ENCODE measurements at regions not wholly inside any gene's neighbourhood (a gene's known extent, or its start where the extent isn't known, plus 50 kb on each side); places are given as distances from the start of the nearest gene placed in this dataset.
A peak's percentile ranks its signal among the peaks of the same experiment; 100 is the strongest.

- no peaks in the 10 kb centered on the region for H3K36me3 ChIP-seq (ENCODE audit: control insufficient read depth in 1 of 2, insufficient read depth in 2 of 2, low read length in 2 of 2)
- H3K4me1 ChIP-seq (ENCODE audit: control insufficient read depth in 1 of 2, insufficient read depth in 2 of 2, low read length in 2 of 2), result no peaks in the 10 kb centered on the region
- no peak overlapping the region for H3K18ac ChIP-seq (ENCODE audit: low read length)
- no peak overlapping the region for H3K23ac ChIP-seq (ENCODE audit: low read length)
- no peaks in the 10 kb centered on the region for H3K27me3 ChIP-seq (ENCODE audit: insufficient read depth, low read length)
- no peak overlapping the region for H4K12ac ChIP-seq (ENCODE audit: low read depth, low read length)
- H3K4me2 ChIP-seq (ENCODE audit: low read length), result no peak overlapping the region
- H3K9me3 ChIP-seq (ENCODE audit: insufficient read depth, low read depth, low read length), result peaks cover 3% of the 10 kb centered on the region
- WGBS (ENCODE audit: extremely low coverage, insufficient coverage, insufficient read length), result no CpG with 5 or more reads among the region's 7 CpGs
- no peak overlapping the region for H4K8ac ChIP-seq (ENCODE audit: low read depth, low read length)
- no peaks in the 10 kb centered on the region for H3K79me1 ChIP-seq (ENCODE audit: low read length)
- H3K14ac ChIP-seq (ENCODE audit: low read length), result no peak overlapping the region
- no peak overlapping the region for H3K4me3 ChIP-seq (ENCODE audit: low read depth, low read length)
- H3K79me2 ChIP-seq (ENCODE audit: control insufficient read depth, insufficient read depth, low read length, poor library complexity), result no peaks in the 10 kb centered on the region
- H3K4ac ChIP-seq (ENCODE audit: low read depth, low read length), result no peak overlapping the region
- no peak overlapping the region for H2AK5ac ChIP-seq (ENCODE audit: low read length)
- H3K9ac ChIP-seq (ENCODE audit: low read length), result no peak overlapping the region
- no peak overlapping the region for H3K27ac ChIP-seq (ENCODE audit: low read depth, low read length)
- no peak overlapping the region for H2BK120ac ChIP-seq (ENCODE audit: insufficient read depth, low read length, poor library complexity)
- H2BK5ac ChIP-seq (ENCODE audit: low read depth, low read length, poor library complexity), result no peak overlapping the region
- H2BK12ac ChIP-seq (ENCODE audit: low read length), result no peak overlapping the region
- no peak overlapping the region for H2AFZ ChIP-seq (ENCODE audit: insufficient read depth, low read length, poor library complexity)
- no peak for DNase-seq
- H4K91ac ChIP-seq (ENCODE audit: low read depth, low read length), result no peak overlapping the region
Observed at GRCh38 chr9:27784847-27785713, 211.8 kb upstream of the C9orf72 start.

GRCh38 chr9:27785714-27786100 lies 212.4 kb upstream of the C9orf72 start:
- no peaks in the 10 kb centered on the region for H3K79me1 ChIP-seq (ENCODE audit: low read length)
- H3K4me2 ChIP-seq (ENCODE audit: low read length), result no peak overlapping the region
- H2AK5ac ChIP-seq (ENCODE audit: low read length), result no peak overlapping the region
- no peak overlapping the region for H2BK12ac ChIP-seq (ENCODE audit: low read length)
- H3K14ac ChIP-seq (ENCODE audit: low read length), result no peak overlapping the region
- no peaks in the 10 kb centered on the region for H3K36me3 ChIP-seq (ENCODE audit: control insufficient read depth in 1 of 2, insufficient read depth in 2 of 2, low read length in 2 of 2)
- H3K9me3 ChIP-seq (ENCODE audit: insufficient read depth, low read depth, low read length), result peaks cover 3% of the 10 kb centered on the region
- no peaks in the 10 kb centered on the region for H3K27me3 ChIP-seq (ENCODE audit: insufficient read depth, low read length)
- H3K27ac ChIP-seq (ENCODE audit: low read depth, low read length), result no peak overlapping the region
- H4K12ac ChIP-seq (ENCODE audit: low read depth, low read length), result no peak overlapping the region
- no peaks in the 10 kb centered on the region for H3K4me1 ChIP-seq (ENCODE audit: control insufficient read depth in 1 of 2, insufficient read depth in 2 of 2, low read length in 2 of 2)
- no peak overlapping the region for H2AFZ ChIP-seq (ENCODE audit: insufficient read depth, low read length, poor library complexity)
- H3K4me3 ChIP-seq (ENCODE audit: low read depth, low read length), result no peak overlapping the region
- no peak overlapping the region for H4K8ac ChIP-seq (ENCODE audit: low read depth, low read length)
- H4K91ac ChIP-seq (ENCODE audit: low read depth, low read length), result no peak overlapping the region
- no peak overlapping the region for H3K23ac ChIP-seq (ENCODE audit: low read length)
- no peak overlapping the region for H3K4ac ChIP-seq (ENCODE audit: low read depth, low read length)
- no peak overlapping the region for H3K9ac ChIP-seq (ENCODE audit: low read length)
- no peak overlapping the region for H3K18ac ChIP-seq (ENCODE audit: low read length)
- no peaks in the 10 kb centered on the region for H3K79me2 ChIP-seq (ENCODE audit: control insufficient read depth, insufficient read depth, low read length, poor library complexity)
- DNase-seq, result peak in 1 of 2 donors; percentile 5
- no peak overlapping the region for H2BK120ac ChIP-seq (ENCODE audit: insufficient read depth, low read length, poor library complexity)
- H2BK5ac ChIP-seq (ENCODE audit: low read depth, low read length, poor library complexity), result no peak overlapping the region

GRCh38 chr9:27787891-27788290 lies 214.6 kb upstream of the C9orf72 start:
- H3K9ac ChIP-seq (ENCODE audit: low read length), result no peak overlapping the region
- WGBS (ENCODE audit: extremely low coverage, insufficient coverage, insufficient read length), result no CpG with 5 or more reads among the region's 2 CpGs
- DNase-seq, result peak in 1 of 2 donors; percentile 16
- no peak overlapping the region for H3K27ac ChIP-seq (ENCODE audit: low read depth, low read length)
- H3K36me3 ChIP-seq (ENCODE audit: control insufficient read depth in 1 of 2, insufficient read depth in 2 of 2, low read length in 2 of 2), result no peaks in the 10 kb centered on the region
- H4K12ac ChIP-seq (ENCODE audit: low read depth, low read length), result no peak overlapping the region
- no peak overlapping the region for H2AFZ ChIP-seq (ENCODE audit: insufficient read depth, low read length, poor library complexity)
- no peak overlapping the region for H3K23ac ChIP-seq (ENCODE audit: low read length)
- no peak overlapping the region for H2BK12ac ChIP-seq (ENCODE audit: low read length)
- no peak overlapping the region for H3K4me2 ChIP-seq (ENCODE audit: low read length)
- H4K91ac ChIP-seq (ENCODE audit: low read depth, low read length), result no peak overlapping the region
- no peaks in the 10 kb centered on the region for H3K79me1 ChIP-seq (ENCODE audit: low read length)
- H3K4me1 ChIP-seq (ENCODE audit: control insufficient read depth in 1 of 2, insufficient read depth in 2 of 2, low read length in 2 of 2), result no peaks in the 10 kb centered on the region
- no peak overlapping the region for H2BK5ac ChIP-seq (ENCODE audit: low read depth, low read length, poor library complexity)
- no peak overlapping the region for H2BK120ac ChIP-seq (ENCODE audit: insufficient read depth, low read length, poor library complexity)
- H3K14ac ChIP-seq (ENCODE audit: low read length), result no peak overlapping the region
- H2AK5ac ChIP-seq (ENCODE audit: low read length), result no peak overlapping the region
- H3K18ac ChIP-seq (ENCODE audit: low read length), result no peak overlapping the region
- H3K27me3 ChIP-seq (ENCODE audit: insufficient read depth, low read length), result no peaks in the 10 kb centered on the region
- no peak overlapping the region for H4K8ac ChIP-seq (ENCODE audit: low read depth, low read length)
- H3K9me3 ChIP-seq (ENCODE audit: insufficient read depth, low read depth, low read length), result peaks cover 3% of the 10 kb centered on the region
- H3K4me3 ChIP-seq (ENCODE audit: low read depth, low read length), result no peak overlapping the region
- no peak overlapping the region for H3K4ac ChIP-seq (ENCODE audit: low read depth, low read length)
- H3K79me2 ChIP-seq (ENCODE audit: control insufficient read depth, insufficient read depth, low read length, poor library complexity), result no peaks in the 10 kb centered on the region

GRCh38 chr9:27791311-27791710 lies 218.0 kb upstream of the C9orf72 start:
- Histone ChIP-seq H3K4me2 (ENCODE audit: low read length) (no peak overlapping the region), H3K4ac (ENCODE audit: low read depth, low read length) (no peak overlapping the region), H3K79me2 (ENCODE audit: control insufficient read depth, insufficient read depth, low read length, poor library complexity) (no peaks in the 10 kb centered on the region), H2BK5ac (ENCODE audit: low read depth, low read length, poor library complexity) (no peak overlapping the region), H3K27me3 (ENCODE audit: insufficient read depth, low read length) (no peaks in the 10 kb centered on the region), H3K27ac (ENCODE audit: low read depth, low read length) (no peak overlapping the region), H3K36me3 (ENCODE audit: control insufficient read depth in 1 of 2, insufficient read depth in 2 of 2, low read length in 2 of 2) (no peaks in the 10 kb centered on the region), H3K23ac (ENCODE audit: low read length) (no peak overlapping the region), H3K4me1 (ENCODE audit: control insufficient read depth in 1 of 2, insufficient read depth in 2 of 2, low read length in 2 of 2) (no peaks in the 10 kb centered on the region), H3K9ac (ENCODE audit: low read length) (no peak overlapping the region), H3K79me1 (ENCODE audit: low read length) (no peaks in the 10 kb centered on the region), H4K8ac (ENCODE audit: low read depth, low read length) (no peak overlapping the region), H2AK5ac (ENCODE audit: low read length) (no peak overlapping the region), H2AFZ (ENCODE audit: insufficient read depth, low read length, poor library complexity) (no peak overlapping the region), H3K18ac (ENCODE audit: low read length) (no peak overlapping the region), H3K4me3 (ENCODE audit: low read depth, low read length) (no peak overlapping the region), H4K12ac (ENCODE audit: low read depth, low read length) (no peak overlapping the region), H2BK120ac (ENCODE audit: insufficient read depth, low read length, poor library complexity) (no peak overlapping the region), H3K14ac (ENCODE audit: low read length) (no peak overlapping the region), H2BK12ac (ENCODE audit: low read length) (no peak overlapping the region), H4K91ac (ENCODE audit: low read depth, low read length) (no peak overlapping the region), H3K9me3 (ENCODE audit: insufficient read depth, low read depth, low read length) (peaks cover 3% of the 10 kb centered on the region)
- no CpG with 5 or more reads among the region's 1 CpG for WGBS (ENCODE audit: extremely low coverage, insufficient coverage, insufficient read length)
- no peak for DNase-seq
